GM23338 (cell line): ENCODE measurements at regions not wholly inside any gene's neighbourhood (a gene's known extent, or its start where the extent isn't known, plus 50 kb on each side); places are given as distances from the start of the nearest gene placed in this dataset.

Experiments
- CREB1 ChIP-seq: fragments of 250-450 bp; sonication (Bioruptor Pico); IDR thresholded peaks from 2 replicates; pipeline ENCODE4 v1.5.0; 2020; ENCODE audit warnings: low read depth, mild to moderate bottlenecking, moderate library complexity
- CTCF ChIP-seq, 2 experiments: fragments of 200-600 bp in 1 of 2; sonication (generic) in 1 of 2; conservative IDR thresholded peaks; 2 replicates each; pipeline versions ENCODE4 v1.5.1 to v1.6.1; 2016 to 2017; ENCODE audit warnings: antibody characterized with exemption in 2 of 2, low read depth in 2 of 2, mild to moderate bottlenecking in 2 of 2, moderate library complexity in 1 of 2
- ETS1 ChIP-seq: IDR thresholded peaks from 2 replicates; pipeline ENCODE4 v1.6.1; 2016; ENCODE audit warnings: antibody characterized with exemption
- EZH2 ChIP-seq: fragments of 200-600 bp; sonication (generic); IDR thresholded peaks from one replicate; pipeline ENCODE4 v1.8.0; 2017; ENCODE audit warnings: antibody characterized with exemption, mild to moderate bottlenecking, low read depth; ENCODE audit not compliant: unreplicated experiment
- EZH2phosphoT487 ChIP-seq: fragments of 200-600 bp; sonication (generic); IDR thresholded peaks from one replicate; pipeline ENCODE4 v1.8.1; 2018; ENCODE audit warnings: antibody characterized with exemption; ENCODE audit not compliant: unreplicated experiment
- JUNB ChIP-seq: IDR thresholded peaks from one replicate; pipeline ENCODE4 v1.6.1; 2016; ENCODE audit warnings: antibody characterized with exemption; ENCODE audit not compliant: unreplicated experiment
- NANOG ChIP-seq: IDR thresholded peaks from 2 replicates; pipeline ENCODE4 v1.6.1; 2016; ENCODE audit warnings: antibody characterized with exemption, borderline replicate concordance
- POLR2AphosphoS5 ChIP-seq: IDR thresholded peaks from 2 replicates; pipeline ENCODE4 v1.6.1; 2016; ENCODE audit warnings: antibody characterized with exemption, low read depth
- STAT1 ChIP-seq: IDR thresholded peaks from one replicate; pipeline ENCODE4 v1.6.1; 2016; ENCODE audit warnings: antibody characterized with exemption; ENCODE audit not compliant: unreplicated experiment
- ZNF114 ChIP-seq: fragments of 250-450 bp; sonication (Bioruptor Pico); IDR thresholded peaks from 2 replicates; pipeline ENCODE4 v1.5.0; 2020; ENCODE audit warnings: mild to moderate bottlenecking, moderate library complexity
- TF ChIP-seq, protein P1 (sequence below): IDR thresholded peaks from one replicate; pipeline ENCODE4 v1.6.1; 2018; ENCODE audit warnings: antibody characterized with exemption; ENCODE audit not compliant: unreplicated experiment

GRCh38 chr5:161189452-161189851 is 337.4 kb upstream of the ATP10B start:
- no peak for TF ChIP-seq EZH2
- TF ChIP-seq CTCF (conservative IDR thresholded peaks at IDR 0.05; ENCODE audit: low read depth in 2 of 2): no peak
- no peak for TF ChIP-seq NANOG
- no peak for TF ChIP-seq EZH2phosphoT487
- no peak for TF ChIP-seq POLR2AphosphoS5
- TF ChIP-seq JUNB: no peak
- TF ChIP-seq, protein P1, sequence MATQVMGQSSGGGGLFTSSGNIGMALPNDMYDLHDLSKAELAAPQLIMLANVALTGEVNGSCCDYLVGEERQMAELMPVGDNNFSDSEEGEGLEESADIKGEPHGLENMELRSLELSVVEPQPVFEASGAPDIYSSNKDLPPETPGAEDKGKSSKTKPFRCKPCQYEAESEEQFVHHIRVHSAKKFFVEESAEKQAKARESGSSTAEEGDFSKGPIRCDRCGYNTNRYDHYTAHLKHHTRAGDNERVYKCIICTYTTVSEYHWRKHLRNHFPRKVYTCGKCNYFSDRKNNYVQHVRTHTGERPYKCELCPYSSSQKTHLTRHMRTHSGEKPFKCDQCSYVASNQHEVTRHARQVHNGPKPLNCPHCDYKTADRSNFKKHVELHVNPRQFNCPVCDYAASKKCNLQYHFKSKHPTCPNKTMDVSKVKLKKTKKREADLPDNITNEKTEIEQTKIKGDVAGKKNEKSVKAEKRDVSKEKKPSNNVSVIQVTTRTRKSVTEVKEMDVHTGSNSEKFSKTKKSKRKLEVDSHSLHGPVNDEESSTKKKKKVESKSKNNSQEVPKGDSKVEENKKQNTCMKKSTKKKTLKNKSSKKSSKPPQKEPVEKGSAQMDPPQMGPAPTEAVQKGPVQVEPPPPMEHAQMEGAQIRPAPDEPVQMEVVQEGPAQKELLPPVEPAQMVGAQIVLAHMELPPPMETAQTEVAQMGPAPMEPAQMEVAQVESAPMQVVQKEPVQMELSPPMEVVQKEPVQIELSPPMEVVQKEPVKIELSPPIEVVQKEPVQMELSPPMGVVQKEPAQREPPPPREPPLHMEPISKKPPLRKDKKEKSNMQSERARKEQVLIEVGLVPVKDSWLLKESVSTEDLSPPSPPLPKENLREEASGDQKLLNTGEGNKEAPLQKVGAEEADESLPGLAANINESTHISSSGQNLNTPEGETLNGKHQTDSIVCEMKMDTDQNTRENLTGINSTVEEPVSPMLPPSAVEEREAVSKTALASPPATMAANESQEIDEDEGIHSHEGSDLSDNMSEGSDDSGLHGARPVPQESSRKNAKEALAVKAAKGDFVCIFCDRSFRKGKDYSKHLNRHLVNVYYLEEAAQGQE: no peak
- no peak for TF ChIP-seq CREB1 (CRISPR knock-in tag)
- TF ChIP-seq STAT1: no peak
- no peak for TF ChIP-seq ETS1
- TF ChIP-seq ZNF114 (CRISPR knock-in tag): no peak
